ENCODE measurements at regions not wholly inside any gene's neighbourhood (a gene's known extent, or its start where the extent isn't known, plus 50 kb on each side); places are given as distances from the start of the nearest gene placed in this dataset.

DNA sequence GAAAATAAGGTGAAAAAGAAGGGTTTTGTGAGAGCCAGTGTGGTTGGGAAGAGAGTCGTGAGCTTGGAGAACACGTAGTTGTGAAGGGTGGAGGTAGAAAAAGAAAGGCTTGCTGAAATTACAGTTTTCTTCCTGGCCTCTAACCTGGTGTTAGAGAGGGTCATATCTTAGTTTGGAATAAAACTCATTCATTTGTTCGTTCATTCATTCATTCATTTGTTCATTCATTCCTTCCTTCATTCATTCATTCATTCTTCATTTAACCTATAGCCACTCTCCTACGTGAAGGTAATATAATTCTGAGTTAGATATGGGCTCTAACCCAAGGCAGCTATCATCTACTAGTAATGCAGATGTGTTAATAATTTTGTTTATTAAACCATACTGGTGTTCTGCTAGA lies 111.8 kb upstream of the ZNF521 start:
- no peaks in the 10 kb centered on the region for H3K9me3 ChIP-seq
- H3K4me3 ChIP-seq = no peak overlapping the region
- FAIRE-seq = no peak
- no peaks in the 10 kb centered on the region for H3K4me1 ChIP-seq
- no peak for TF ChIP-seq CEBPB (IDR thresholded peaks at IDR 0.05)
- TF ChIP-seq CBX8 (IDR thresholded peaks at IDR 0.05) = no peak
- no peak for TF ChIP-seq MAZ (IDR thresholded peaks at IDR 0.05; ENCODE audit: borderline replicate concordance, low read depth, low read length)
- no peak for TF ChIP-seq BHLHE40 (IDR thresholded peaks at IDR 0.05; ENCODE audit: low read depth, low read length)
- no peak for TF ChIP-seq MAFK (IDR thresholded peaks at IDR 0.05; ENCODE audit: partially characterized antibody)
- TF ChIP-seq ESRRA (IDR thresholded peaks at IDR 0.05; ENCODE audit: borderline replicate concordance, low read length) = no peak
- TF ChIP-seq SMC3 (IDR thresholded peaks at IDR 0.05) = no peak
- ChIA-PET CTCF (no interaction called here), POLR2A (no interaction called here)
- WGBS (ENCODE audit: missing lambda C conversion rate) = 16% methylated on average over 4 of the region's 4 CpGs
- no peak for ATAC-seq
- H3K27ac ChIP-seq = no peak overlapping the region
- DNase-seq (ENCODE audit: low read depth in 1 of 2, low spot score in 1 of 2) = no peak
- no peak overlapping the region for H3K4me2 ChIP-seq

GRCh38 chr18:25459814-25460213 lies 107.8 kb upstream of the ZNF521 start:
- ChIA-PET POLR2A (no interaction called here), CTCF (no interaction called here)
- no peak for FAIRE-seq
- DNase-seq (ENCODE audit: low read depth in 1 of 2, low spot score in 1 of 2) = no peak
- Histone ChIP-seq H3K27ac (no peak overlapping the region), H3K4me3 (no peak overlapping the region), H3K4me1 (no peaks in the 10 kb centered on the region), H3K9me3 (no peaks in the 10 kb centered on the region), H3K4me2 (no peak overlapping the region)
- no peak for TF ChIP-seq RCOR1 (IDR thresholded peaks at IDR 0.05; ENCODE audit: low read depth, low read length)
- no peak for TF ChIP-seq HES2 (IDR thresholded peaks at IDR 0.05)
- no peak for TF ChIP-seq POLR2AphosphoS2 (conservative IDR thresholded peaks at IDR 0.05; ENCODE audit: low read length)
- TF ChIP-seq MAX (IDR thresholded peaks at IDR 0.05) = no peak
- no peak for TF ChIP-seq CTCF (IDR thresholded peaks at IDR 0.05)
- no peak for TF ChIP-seq ESRRA (IDR thresholded peaks at IDR 0.05; ENCODE audit: borderline replicate concordance, low read length)
- no peak for ATAC-seq
- 0% methylated on average over 1 of the region's 1 CpG for WGBS (ENCODE audit: missing lambda C conversion rate)

GRCh38 chr18:25457601-25458000 lies 105.6 kb upstream of the ZNF521 start:
- FAIRE-seq (no peak), DNase-seq (ENCODE audit: low read depth in 1 of 2, low spot score in 1 of 2) (no peak), ATAC-seq (no peak)
- 0% methylated on average over 3 of the region's 3 CpGs for WGBS (ENCODE audit: missing lambda C conversion rate)
- ChIA-PET CTCF (interaction anchor here (1.3 kb wide), 1 partner anchor 9 kb away, joined by 3 read pairs; no protein-coding TSS in a partner anchor), POLR2A (no interaction called here)
- Histone ChIP-seq H3K4me3 (no peak overlapping the region), H3K9me3 (no peaks in the 10 kb centered on the region), H3K27ac (no peak overlapping the region), H3K4me2 (no peak overlapping the region), H3K4me1 (no peaks in the 10 kb centered on the region)
- TF ChIP-seq SREBF2 (IDR thresholded peaks at IDR 0.05) (no peak), EP300 (IDR thresholded peaks at IDR 0.05) (no peak), ESRRA (IDR thresholded peaks at IDR 0.05; ENCODE audit: borderline replicate concordance, low read length) (no peak), JUN (IDR thresholded peaks at IDR 0.05) (no peak), RFX5 (IDR thresholded peaks at IDR 0.05) (no peak), HOXB5 (CRISPR knock-in tag; IDR thresholded peaks at IDR 0.05) (no peak), KDM1A (IDR thresholded peaks at IDR 0.05; ENCODE audit: low read depth) (no peak)
- TF ChIP-seq, protein P1, sequence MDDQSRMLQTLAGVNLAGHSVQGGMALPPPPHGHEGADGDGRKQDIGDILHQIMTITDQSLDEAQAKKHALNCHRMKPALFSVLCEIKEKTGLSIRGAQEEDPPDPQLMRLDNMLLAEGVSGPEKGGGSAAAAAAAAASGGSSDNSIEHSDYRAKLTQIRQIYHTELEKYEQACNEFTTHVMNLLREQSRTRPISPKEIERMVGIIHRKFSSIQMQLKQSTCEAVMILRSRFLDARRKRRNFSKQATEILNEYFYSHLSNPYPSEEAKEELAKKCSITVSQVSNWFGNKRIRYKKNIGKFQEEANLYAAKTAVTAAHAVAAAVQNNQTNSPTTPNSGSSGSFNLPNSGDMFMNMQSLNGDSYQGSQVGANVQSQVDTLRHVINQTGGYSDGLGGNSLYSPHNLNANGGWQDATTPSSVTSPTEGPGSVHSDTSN (IDR thresholded peaks at IDR 0.05) = no peak

DNA sequence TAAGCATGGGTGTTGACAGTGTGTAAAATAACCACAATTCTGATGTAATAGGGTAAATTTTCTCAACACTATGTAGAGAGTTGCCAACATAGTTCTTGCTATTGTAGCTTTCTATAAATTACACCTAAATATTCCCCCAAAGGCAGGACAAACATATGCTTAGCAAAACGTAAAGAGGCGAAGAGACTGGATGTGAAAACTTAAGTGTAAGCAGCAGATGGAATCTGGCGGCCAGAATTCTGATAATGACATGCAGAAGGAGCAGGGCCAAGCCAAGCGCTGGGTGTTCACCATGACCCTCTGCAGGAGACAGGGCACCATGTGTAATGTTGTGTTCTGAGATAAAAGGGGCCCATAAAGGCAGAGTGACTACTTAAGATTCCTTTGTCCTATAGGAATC lies 105.2 kb upstream of the ZNF521 start:
- Histone ChIP-seq H3K4me1 (no peaks in the 10 kb centered on the region), H3K4me3 (no peak overlapping the region), H3K27ac (no peak overlapping the region), H3K4me2 (no peak overlapping the region), H3K9me3 (no peaks in the 10 kb centered on the region)
- CTCF ChIA-PET = no interaction called here
- ATAC-seq (no peak), DNase-seq (ENCODE audit: low read depth in 1 of 2, low spot score in 1 of 2) (no peak), FAIRE-seq (no peak)
- POLR2A ChIA-PET = no interaction called here
- WGBS (ENCODE audit: missing lambda C conversion rate) = 14% methylated on average over 4 of the region's 4 CpGs
- TF ChIP-seq, protein P2, sequence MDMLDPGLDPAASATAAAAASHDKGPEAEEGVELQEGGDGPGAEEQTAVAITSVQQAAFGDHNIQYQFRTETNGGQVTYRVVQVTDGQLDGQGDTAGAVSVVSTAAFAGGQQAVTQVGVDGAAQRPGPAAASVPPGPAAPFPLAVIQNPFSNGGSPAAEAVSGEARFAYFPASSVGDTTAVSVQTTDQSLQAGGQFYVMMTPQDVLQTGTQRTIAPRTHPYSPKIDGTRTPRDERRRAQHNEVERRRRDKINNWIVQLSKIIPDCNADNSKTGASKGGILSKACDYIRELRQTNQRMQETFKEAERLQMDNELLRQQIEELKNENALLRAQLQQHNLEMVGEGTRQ (IDR thresholded peaks at IDR 0.05) = no peak
- TF ChIP-seq TP53 (CRISPR knock-in tag; IDR thresholded peaks at IDR 0.05) (no peak), RARB (CRISPR knock-in tag; IDR thresholded peaks at IDR 0.05) (no peak), HMGXB4 (CRISPR knock-in tag; IDR thresholded peaks at IDR 0.05; ENCODE audit: borderline replicate concordance) (no peak), MAZ (IDR thresholded peaks at IDR 0.05; ENCODE audit: borderline replicate concordance, low read depth, low read length) (no peak), RNF2 (IDR thresholded peaks at IDR 0.05; ENCODE audit: borderline replicate concordance, low read depth) (no peak), CHD4 (IDR thresholded peaks at IDR 0.05; ENCODE audit: borderline replicate concordance) (no peak)
- TF ChIP-seq, protein P3, sequence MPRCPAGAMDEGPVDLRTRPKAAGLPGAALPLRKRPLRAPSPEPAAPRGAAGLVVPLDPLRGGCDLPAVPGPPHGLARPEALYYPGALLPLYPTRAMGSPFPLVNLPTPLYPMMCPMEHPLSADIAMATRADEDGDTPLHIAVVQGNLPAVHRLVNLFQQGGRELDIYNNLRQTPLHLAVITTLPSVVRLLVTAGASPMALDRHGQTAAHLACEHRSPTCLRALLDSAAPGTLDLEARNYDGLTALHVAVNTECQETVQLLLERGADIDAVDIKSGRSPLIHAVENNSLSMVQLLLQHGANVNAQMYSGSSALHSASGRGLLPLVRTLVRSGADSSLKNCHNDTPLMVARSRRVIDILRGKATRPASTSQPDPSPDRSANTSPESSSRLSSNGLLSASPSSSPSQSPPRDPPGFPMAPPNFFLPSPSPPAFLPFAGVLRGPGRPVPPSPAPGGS (IDR thresholded peaks at IDR 0.05) = no peak

Data from A549 (cell line).